HG03108 (cell line): ENCODE measurements at regions not wholly inside any gene's neighbourhood (a gene's known extent, or its start where the extent isn't known, plus 50 kb on each side); places are given as distances from the start of the nearest gene placed in this dataset.

Experiments used
- ATAC-seq: cut with Tn5 transposase; IDR thresholded peaks from one replicate; pipeline ENCODE4 v1.9.1; 2021; ENCODE audit warnings: moderate library complexity; ENCODE audit not compliant: unreplicated experiment

DNA sequence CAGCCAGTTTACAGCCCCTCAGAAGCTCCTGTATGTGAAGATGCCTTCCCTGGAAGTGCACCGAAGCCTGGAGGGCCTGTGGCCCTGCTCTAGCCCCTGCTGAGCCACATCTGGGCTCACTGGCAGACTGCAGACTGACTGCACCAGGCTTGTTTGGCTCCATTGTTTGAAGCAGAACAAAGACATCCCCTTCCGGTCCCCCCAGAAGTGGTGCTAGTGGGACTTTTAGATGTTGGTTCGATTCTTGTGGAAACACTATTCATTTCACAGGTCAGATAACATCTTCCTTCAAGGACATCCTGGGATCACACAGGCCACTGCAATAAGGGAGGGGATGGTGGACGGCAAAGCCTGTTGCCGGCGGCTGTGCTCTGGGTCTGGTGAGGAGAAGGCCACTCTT lies 57.8 kb upstream of the CBLN2 start:
- ATAC-seq: no peak

DNA sequence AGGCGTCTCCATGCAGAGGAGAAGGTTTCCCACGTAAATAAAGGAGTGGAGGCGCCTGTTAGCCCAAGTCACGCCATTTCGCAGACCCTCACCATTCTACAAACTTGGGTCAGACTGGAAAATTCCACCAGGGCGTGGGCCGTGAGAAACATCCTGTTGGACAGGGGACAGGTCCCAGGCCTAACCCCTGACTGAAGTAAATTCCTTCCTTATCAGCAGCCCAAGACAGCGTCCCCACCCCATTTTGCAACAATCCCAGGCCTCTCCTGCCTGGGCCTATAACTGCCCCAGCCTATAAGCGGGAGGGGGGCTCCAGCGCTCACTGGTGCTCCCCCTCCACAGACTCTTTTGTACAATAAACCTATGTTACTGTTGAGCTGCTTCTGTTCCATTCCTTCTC lies 57.3 kb upstream of the CBLN2 start:
- ATAC-seq: no peak
